H1 (cell line): ENCODE measurements at regions not wholly inside any gene's neighbourhood (a gene's known extent, or its start where the extent isn't known, plus 50 kb on each side); places are given as distances from the start of the nearest gene placed in this dataset.

Source experiments
- CTCF ChIA-PET: fragments of 300-600 bp; sonication (Branson Sonifier 250); formaldehyde crosslinking; loops from one replicate; lab custom pipeline; 2021; ENCODE audit not compliant: partially characterized antibody; lab: Charles Lee
- POLR2A ChIA-PET: fragments of 300-600 bp; sonication (Branson Sonifier 250); formaldehyde crosslinking; loops from one replicate; lab custom pipeline; 2021; ENCODE audit warnings: inconsistent platforms; ENCODE audit not compliant: partially characterized antibody; lab: Charles Lee
- DNase-seq, 2 experiments: peaks; one replicate each; pipeline versions ENCODE4 v3.0.0 to v3.0.0-alpha.2; 2010 to 2022; ENCODE audit warnings: low spot score in 2 of 2, low read depth in 1 of 2, mixed read lengths in 1 of 2
- FAIRE-seq: peaks from 2 replicates; lab custom pipeline; 2011; peaks lifted over from hg19 to GRCh38; lab: Jason Lieb, UNC
- H2AFZ ChIP-seq: 2 replicates; pipeline ENCODE4 v1.8.1; 2012; ENCODE audit warnings: low read length, inconsistent platforms
- H2AK5ac ChIP-seq: 2 replicates; pipeline ENCODE4 v1.6.1; 2013; ENCODE audit warnings: low read depth, low read length
- H2BK120ac ChIP-seq: replicated peaks from 2 replicates; pipeline ENCODE3; 2013; ENCODE audit warnings: low read depth, low read length, inconsistent platforms
- H2BK12ac ChIP-seq: 2 replicates; pipeline ENCODE4 v1.6.1; 2013; ENCODE audit warnings: low read depth, low read length
- H2BK15ac ChIP-seq: 2 replicates; pipeline ENCODE4 v1.6.1; 2013; ENCODE audit warnings: low read length
- H2BK20ac ChIP-seq: 2 replicates; pipeline ENCODE4 v1.6.1; 2013; ENCODE audit warnings: low read length
- H2BK5ac ChIP-seq: 2 replicates; pipeline ENCODE4 v1.6.1; 2013; ENCODE audit warnings: low read depth, low read length
- H3K14ac ChIP-seq: 2 replicates; pipeline ENCODE4 v1.6.1; 2013; ENCODE audit warnings: inconsistent platforms; ENCODE audit not compliant: insufficient read length
- H3K18ac ChIP-seq: 2 replicates; pipeline ENCODE4 v1.6.1; 2013; ENCODE audit warnings: low read length; ENCODE audit errors: extremely low read depth
- H3K23ac ChIP-seq: 2 replicates; pipeline ENCODE4 v1.6.1; 2013; ENCODE audit warnings: inconsistent platforms; ENCODE audit not compliant: insufficient read length
- H3K23me2 ChIP-seq: 2 replicates; pipeline ENCODE4 v1.6.1; 2013; ENCODE audit warnings: low read depth, low read length
- H3K27ac ChIP-seq: 2 replicates; pipeline ENCODE4 v1.6.1; 2011; ENCODE audit warnings: low read depth, low read length, inconsistent platforms
- H3K27me3 ChIP-seq, 4 experiments: replicated peaks in 1 of 4; 1 replicate in 1 of 4; 2 replicates in 3 of 4; pipeline versions ENCODE4 v1.6.1 to v1.8.1; 2011 to 2013; ENCODE audit warnings: low read length in 3 of 4, mild to moderate bottlenecking in 3 of 4, inconsistent platforms in 2 of 4, mixed read lengths in 2 of 4, moderate library complexity in 1 of 4; ENCODE audit not compliant: control insufficient read depth in 3 of 4, insufficient read depth in 3 of 4; ENCODE audit errors: extremely low read depth in 1 of 4
- H3K36me3 ChIP-seq, 4 experiments: 2 replicates each; pipeline versions ENCODE4 v1.6.1 to v1.8.1; 2011 to 2013; ENCODE audit warnings: mild to moderate bottlenecking in 4 of 4, low read length in 3 of 4, moderate library complexity in 2 of 4, control low read depth in 1 of 4, inconsistent platforms in 1 of 4; ENCODE audit not compliant: insufficient read depth in 4 of 4, control insufficient read depth in 2 of 4
- H3K4ac ChIP-seq: replicated peaks from 2 replicates; pipeline ENCODE3; 2013; ENCODE audit warnings: low read length, low read depth, mixed read lengths, inconsistent platforms; ENCODE audit not compliant: insufficient read length
- H3K4me1 ChIP-seq, 4 experiments: replicated peaks in 1 of 4; 1 replicate in 1 of 4; 2 replicates in 3 of 4; pipeline versions ENCODE4 v1.6.1 to v1.8.1; 2011 to 2013; ENCODE audit warnings: low read length in 3 of 4, inconsistent platforms in 2 of 4, mixed read lengths in 1 of 4; ENCODE audit not compliant: insufficient read depth in 4 of 4, control insufficient read depth in 3 of 4
- H3K4me2 ChIP-seq, 2 experiments: 2 replicates each; pipeline versions ENCODE4 v1.6.1 to v1.8.1; 2011 to 2013; ENCODE audit warnings: low read depth in 2 of 2, low read length in 2 of 2, control low read depth in 1 of 2, inconsistent platforms in 1 of 2, mild to moderate bottlenecking in 1 of 2; ENCODE audit not compliant: insufficient read depth in 1 of 2
- H3K4me3 ChIP-seq, 4 experiments: fragments of 200-600, 300-600 bp in 1 of 4; sonication (generic), shearing (Covaris generic), sonication (Bioruptor Twin) in 1 of 4; 2 replicates each; pipeline versions ENCODE4 v1.5.1 to v1.8.1; 2011 to 2016; ENCODE audit warnings: low read length in 4 of 4, low read depth in 3 of 4, control low read depth in 2 of 4, inconsistent platforms in 2 of 4, mild to moderate bottlenecking in 2 of 4, mixed read lengths in 1 of 4, moderate library complexity in 1 of 4; ENCODE audit not compliant: insufficient read depth in 2 of 4; ENCODE audit errors: extremely low read depth in 1 of 4
- H3K56ac ChIP-seq: replicated peaks from 2 replicates; pipeline ENCODE3; 2013; ENCODE audit warnings: low read depth, mild to moderate bottlenecking, mixed read lengths, low read length, inconsistent platforms; ENCODE audit not compliant: insufficient read length
- H3K79me1 ChIP-seq: 2 replicates; pipeline ENCODE4 v1.6.1; 2013; ENCODE audit warnings: low read depth, low read length, control low read depth
- H3K79me2 ChIP-seq, 2 experiments: 2 replicates each; pipeline versions ENCODE4 v1.6.1 to v1.8.1; 2012 to 2013; ENCODE audit warnings: low read length in 2 of 2, mild to moderate bottlenecking in 2 of 2, inconsistent platforms in 1 of 2; ENCODE audit not compliant: insufficient read depth in 2 of 2, control insufficient read depth in 1 of 2
- H3K9ac ChIP-seq, 4 experiments: replicated peaks in 1 of 4; 1 replicate in 1 of 4; 2 replicates in 3 of 4; pipeline versions ENCODE4 v1.6.1 to v1.8.1; 2011 to 2013; ENCODE audit warnings: low read depth in 3 of 4, low read length in 3 of 4, control low read depth in 2 of 4, mild to moderate bottlenecking in 2 of 4, moderate library complexity in 2 of 4, inconsistent platforms in 1 of 4; ENCODE audit errors: extremely low read depth in 1 of 4
- H3K9me3 ChIP-seq, 2 experiments: 2 replicates each; pipeline versions ENCODE4 v1.6.1 to v1.8.1; 2012 to 2013; ENCODE audit warnings: mild to moderate bottlenecking in 2 of 2, moderate library complexity in 2 of 2, control low read depth in 1 of 2, inconsistent platforms in 1 of 2, low read depth in 1 of 2, low read length in 1 of 2, mixed read lengths in 1 of 2; ENCODE audit not compliant: insufficient read depth in 2 of 2
- H4K20me1 ChIP-seq, 2 experiments: replicated peaks in 1 of 2; 2 replicates each; pipeline versions ENCODE3 to v1.8.1; 2011 to 2013; ENCODE audit warnings: inconsistent platforms in 2 of 2, low read length in 2 of 2, mild to moderate bottlenecking in 1 of 2; ENCODE audit not compliant: insufficient read depth in 2 of 2, control insufficient read depth in 1 of 2
- H4K5ac ChIP-seq: 2 replicates; pipeline ENCODE4 v1.6.1; 2013; ENCODE audit warnings: low read length, low read depth, mixed read lengths, inconsistent platforms; ENCODE audit not compliant: insufficient read length
- H4K8ac ChIP-seq: 2 replicates; pipeline ENCODE4 v1.8.0; 2013; ENCODE audit warnings: mild to moderate bottlenecking, moderate library complexity, low read length, inconsistent platforms; ENCODE audit not compliant: insufficient read depth; ENCODE audit errors: extremely low read depth
- H4K91ac ChIP-seq: replicated peaks from 2 replicates; pipeline ENCODE3; 2013; ENCODE audit warnings: low read length, mixed read lengths, inconsistent platforms; ENCODE audit not compliant: insufficient read length
- ASH2L ChIP-seq: fragments of 200-600, 300-600 bp; sonication (generic); IDR thresholded peaks from one replicate; pipeline ENCODE4 v1.7.1; 2017; ENCODE audit warnings: low read length
- CBX8 ChIP-seq: fragments of 300-800, 300-1000 bp; sonication (generic); IDR thresholded peaks from 2 replicates; pipeline ENCODE4 v1.7.1; 2016; ENCODE audit warnings: low read depth, low read length, borderline replicate concordance
- CHD2 ChIP-seq: IDR thresholded peaks from 2 replicates; pipeline ENCODE4 v1.6.1; 2012; ENCODE audit warnings: low read length, improper control_type of control experiment
- EP300 ChIP-seq, 2 experiments: IDR thresholded peaks; 1 replicate in 1 of 2; 2 replicates in 1 of 2; pipeline ENCODE4 v1.6.1; 2011 to 2012; ENCODE audit warnings: low read depth in 2 of 2, low read length in 2 of 2, mild to moderate bottlenecking in 2 of 2, borderline replicate concordance in 1 of 2, inconsistent platforms in 1 of 2, moderate library complexity in 1 of 2
- KDM1A ChIP-seq: fragments of 200-600, 300-600 bp; sonication (generic); IDR thresholded peaks from 2 replicates; pipeline ENCODE4 v1.7.1; 2016; ENCODE audit warnings: mild to moderate bottlenecking, low read length, borderline replicate concordance
- RFX5 ChIP-seq: IDR thresholded peaks from 2 replicates; pipeline ENCODE4 v1.6.1; 2011; ENCODE audit warnings: low read depth, low read length, improper control_type of control experiment, borderline replicate concordance
- RXRA ChIP-seq: IDR thresholded peaks from 2 replicates; pipeline ENCODE4 v1.6.1; 2011; ENCODE audit warnings: low read depth, mild to moderate bottlenecking, low read length, moderate library complexity; ENCODE audit not compliant: insufficient read depth
- SIN3A ChIP-seq, 2 experiments: IDR thresholded peaks in 1 of 2; conservative IDR thresholded peaks in 1 of 2; 2 replicates each; pipeline ENCODE4 v1.6.1; 2011 to 2012; ENCODE audit warnings: low read length in 2 of 2, improper control_type of control experiment in 1 of 2, low read depth in 1 of 2, mild to moderate bottlenecking in 1 of 2
- SIX5 ChIP-seq: IDR thresholded peaks from 2 replicates; pipeline ENCODE4 v1.6.1; 2011; ENCODE audit warnings: mild to moderate bottlenecking, low read depth, low read length
- SRF ChIP-seq: IDR thresholded peaks from 2 replicates; pipeline ENCODE4 v1.6.1; 2011; ENCODE audit warnings: mild to moderate bottlenecking, low read depth, low read length, moderate library complexity
- TEAD4 ChIP-seq: IDR thresholded peaks from 2 replicates; pipeline ENCODE4 v1.6.1; 2012; ENCODE audit warnings: low read depth, low read length, inconsistent platforms, mixed read lengths
- YY1 ChIP-seq: IDR thresholded peaks from 2 replicates; pipeline ENCODE4 v1.6.1; 2011; ENCODE audit warnings: low read depth, mild to moderate bottlenecking, low read length
- WGBS, 2 experiments: shearing (Covaris generic) in 1 of 2; methylation state at CpG; one replicate each; pipeline versions ENCODE4 v1.1.6 to v1.1.7; 2013 to 2015; ENCODE audit warnings: low lambda C conversion rate in 2 of 2, mixed read lengths in 2 of 2, inconsistent platforms in 1 of 2, low coverage in 1 of 2, missing lambda C conversion rate in 1 of 2; ENCODE audit not compliant: insufficient replicate concordance in 2 of 2, insufficient coverage in 1 of 2, insufficient read length in 1 of 2; ENCODE audit errors: extremely low coverage in 1 of 2, missing lambda C conversion rate in 1 of 2; 5-methylcytosine and 5-hydroxymethylcytosine counted together
- TF ChIP-seq, protein P1 (sequence below): IDR thresholded peaks from 2 replicates; pipeline ENCODE4 v1.6.1; 2012; ENCODE audit warnings: inconsistent platforms

DNA sequence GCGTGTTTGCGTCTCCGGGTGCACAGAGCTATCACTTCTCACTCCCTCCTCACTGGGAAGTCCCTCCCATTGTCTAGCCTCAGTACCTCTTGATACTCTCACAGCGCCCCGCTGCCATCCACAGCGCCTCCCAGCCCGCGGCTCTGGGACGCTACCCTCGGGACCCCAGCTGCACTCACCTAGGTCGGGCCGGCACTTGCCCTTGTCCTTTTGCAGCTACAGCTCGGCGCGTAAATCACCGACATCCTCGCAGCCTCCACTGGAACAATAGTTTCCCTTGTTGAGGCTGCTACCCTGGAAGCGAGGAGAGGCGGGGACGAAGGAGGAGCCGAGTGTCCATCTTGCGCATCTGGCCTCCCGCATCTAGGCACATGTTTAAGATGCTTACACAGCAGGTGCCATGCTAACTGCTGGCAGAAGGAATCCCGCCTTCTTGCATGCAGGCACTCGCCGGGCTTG is 269.5 kb upstream of the HSFY2 start:
- POLR2A ChIA-PET, result interaction anchor here (1.0 to 3.2 kb wide), 10 partner anchors 8 to 103 kb away, joined by 3 to 15 read pairs (median 5); no protein-coding TSS in a partner anchor
- FAIRE-seq (peak; percentile 97), DNase-seq (peak in 1 of 2 experiments; percentile 63)
- Histone ChIP-seq H3K4me3 (peak overlapping the region; percentile 25 to 62 (median 31); a peak in 7 of 8 replicates), H4K91ac (peak overlapping the region; percentile 80), H3K4me2 (peak overlapping the region; percentile 52 to 82), H3K9ac (peak overlapping the region in 3 of 4 experiments; percentile 9 to 56 (median 12); a peak in 4 of 7 replicates), H2AFZ (no peak overlapping the region), H3K9me3 (peaks cover 0 to 6% of the 10 kb centered on the region in 2 experiments; a peak in 1 of 4 replicates), H3K23me2 (peaks cover 3% of the 10 kb centered on the region; the same call in 1 of the 2 replicates), H4K8ac (peak overlapping the region; percentile 57; the same call in 1 of the 2 replicates), H3K56ac (peak overlapping the region; percentile 61), H4K20me1 (no peaks in the 10 kb centered on the region), H3K79me1 (no peaks in the 10 kb centered on the region), H4K5ac (peak overlapping the region; percentile 19), H2BK15ac (no peak overlapping the region), H3K4me1 (peaks cover 3 to 14% (median 6%) of the 10 kb centered on the region in 4 experiments; a peak in 4 of 7 replicates), H2BK12ac (peak overlapping the region; percentile 60; the same call in 1 of the 2 replicates), H2BK5ac (peak overlapping the region; percentile 81), H3K23ac (no peak overlapping the region), H3K18ac (no peak overlapping the region), H2BK20ac (no peak overlapping the region), H3K4ac (peak overlapping the region; percentile 87), H3K27me3 (no peaks in the 10 kb centered on the region), H2BK120ac (no peak overlapping the region), H3K14ac (no peak overlapping the region), H2AK5ac (no peak overlapping the region; the same call in 1 of the 2 replicates), H3K79me2 (peaks cover 0 to 25% of the 10 kb centered on the region in 2 experiments; a peak in 2 of 4 replicates), H3K27ac (peak overlapping the region; percentile 79; the same call in 1 of the 2 replicates), H3K36me3 (no peaks in the 10 kb centered on the region; a peak in 2 of 8 replicates)
- CTCF ChIA-PET, result interaction anchor here (0.7 to 1.7 kb wide), 3 partner anchors 26 to 251 kb away, joined by 3 to 5 read pairs (median 3); no protein-coding TSS in a partner anchor
- WGBS, 2 experiments, result 2% methylated on average over 11 of the region's 26 CpGs; no CpG with 5 or more reads in 1 of the 2 experiments
- TF ChIP-seq CHD2 (no peak), SIX5 (no peak), KDM1A (peak; percentile 98), RXRA (no peak), SIN3A (conservative IDR thresholded peaks at IDR 0.05 in 1 of 2, IDR thresholded peaks at IDR 0.05 in 1 of 2; ENCODE audit: low read depth in 1 of 2, low read length in 2 of 2) (no peak), EP300 (IDR thresholded peaks at IDR 0.05; ENCODE audit: borderline replicate concordance in 1 of 2, low read depth in 2 of 2, low read length in 2 of 2) (no peak), TEAD4 (no peak), YY1 (peak; percentile 76; the same call in 1 of the 2 replicates), RFX5 (no peak), SRF (no peak), ASH2L (peak; percentile 39), CBX8 (no peak)
- TF ChIP-seq, protein P1, sequence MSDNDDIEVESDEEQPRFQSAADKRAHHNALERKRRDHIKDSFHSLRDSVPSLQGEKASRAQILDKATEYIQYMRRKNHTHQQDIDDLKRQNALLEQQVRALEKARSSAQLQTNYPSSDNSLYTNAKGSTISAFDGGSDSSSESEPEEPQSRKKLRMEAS, result peak; percentile 94
